ENCODE measurements at regions not wholly inside any gene's neighbourhood (a gene's known extent, or its start where the extent isn't known, plus 50 kb on each side); places are given as distances from the start of the nearest gene placed in this dataset.
"Not testable (repeated sequence)": the region's sequence is repeated elsewhere in the genome, so short reads cannot be mapped to it uniquely, and the experiment has no call there.

DNA sequence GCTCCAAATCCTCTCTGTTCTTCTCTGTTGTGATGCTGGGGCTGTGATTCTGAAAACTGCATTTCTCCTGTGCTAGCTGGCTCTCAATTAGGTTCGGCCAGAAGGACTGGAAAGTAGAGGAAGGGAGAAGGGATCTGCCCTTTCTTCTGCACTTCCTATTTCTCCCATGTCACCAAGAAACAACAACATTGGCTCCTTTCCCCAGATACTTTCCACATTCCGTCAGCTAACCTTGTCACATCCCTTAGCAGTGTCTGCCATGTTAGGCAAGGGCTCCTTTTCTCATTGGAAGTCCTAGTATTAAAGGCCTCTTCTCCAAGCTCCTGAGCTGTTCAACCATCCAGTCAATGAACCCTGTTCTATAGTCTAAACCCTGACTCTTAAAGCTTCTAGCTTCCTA, 171.1 kb downstream of the ZNF621 start:
- DNase-seq, result no peak

DNA sequence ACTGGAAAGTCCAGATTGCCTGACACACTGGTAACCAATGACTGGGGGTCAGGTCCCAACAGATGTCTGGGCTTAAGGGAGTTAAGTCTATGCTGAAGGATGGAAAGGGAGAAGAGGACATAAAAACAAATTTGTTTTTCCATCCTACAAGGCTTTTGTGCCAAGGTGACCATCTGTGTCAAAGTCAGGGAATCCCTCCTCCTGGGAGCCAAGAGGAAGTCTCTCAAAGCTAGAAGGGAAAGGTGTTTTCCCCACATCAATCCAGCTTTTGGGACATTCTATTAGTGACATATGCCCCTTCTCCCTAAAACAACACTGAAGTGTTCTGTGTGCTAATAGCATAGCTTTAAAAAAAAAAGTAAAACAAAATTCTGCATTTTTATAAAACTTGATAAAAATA, 173.9 kb downstream of the ZNF621 start:
- not testable (repeated sequence) for DNase-seq

DNA sequence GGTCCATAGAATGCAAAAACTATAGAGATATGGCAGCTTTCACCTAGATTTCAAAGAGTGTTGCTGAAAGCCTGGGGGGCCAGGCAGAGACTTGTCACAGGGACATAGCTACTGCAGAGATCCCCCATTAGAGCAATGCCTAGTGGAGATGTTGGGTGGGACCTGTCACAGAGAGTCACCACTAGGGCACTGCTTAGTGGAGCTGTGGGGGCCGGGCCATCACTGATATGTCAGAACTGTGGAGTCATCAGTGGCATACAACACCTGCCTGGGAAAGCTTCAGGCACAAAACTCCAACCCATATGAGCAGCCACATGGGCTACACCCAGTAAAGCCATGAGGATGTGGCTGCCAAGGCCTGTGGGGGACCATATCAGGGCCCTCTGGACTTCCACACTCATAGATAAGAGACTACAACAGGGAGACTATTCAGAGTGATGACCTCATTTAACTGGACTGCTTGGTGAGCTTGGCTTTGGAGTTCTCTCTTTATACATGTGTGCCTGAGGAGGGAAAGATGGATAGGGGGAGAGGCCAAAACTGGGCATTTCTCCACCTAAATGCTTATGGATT, 176.3 kb downstream of the ZNF621 start:
- DNase-seq, result no peak

DNA sequence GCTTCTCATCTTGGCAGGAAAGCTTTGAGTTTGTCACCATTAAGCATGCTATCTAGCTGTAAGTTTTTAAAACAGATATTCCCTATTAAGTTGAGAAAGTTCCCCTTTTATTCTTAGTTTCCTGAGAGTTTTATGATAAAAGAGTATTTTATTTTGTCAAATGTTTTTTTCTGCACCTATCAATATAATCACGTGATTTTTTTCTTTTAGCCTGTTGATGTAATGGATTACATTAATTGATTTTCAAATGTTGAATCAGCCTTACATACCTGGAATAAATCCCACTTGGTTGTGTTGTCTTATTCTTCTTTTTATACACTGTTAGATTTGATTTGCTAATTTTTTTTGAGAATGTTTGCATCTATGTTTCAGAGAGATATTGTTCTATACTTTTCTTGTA, 179.5 kb downstream of the ZNF621 start:
- no peak for DNase-seq

DNA sequence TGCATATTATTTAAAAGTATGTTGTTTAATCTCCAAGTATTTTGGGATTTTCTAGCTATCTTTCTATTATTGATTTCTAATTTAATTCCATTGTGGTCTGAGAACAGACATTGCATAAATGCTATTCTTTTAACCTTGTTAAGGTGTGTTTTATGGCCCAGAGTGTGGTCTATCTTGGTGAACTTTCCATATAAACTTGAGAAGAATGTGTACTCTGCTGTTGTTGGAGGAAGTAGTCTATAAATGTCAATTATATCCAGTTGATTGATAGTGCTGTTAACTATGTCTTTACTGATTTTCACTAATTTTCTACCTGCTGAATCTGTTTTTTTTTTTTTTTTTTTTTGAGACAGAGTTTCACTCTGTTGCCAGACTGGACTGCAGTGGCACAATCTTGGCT, 180.9 kb downstream of the ZNF621 start:
- no peak for DNase-seq

DNA sequence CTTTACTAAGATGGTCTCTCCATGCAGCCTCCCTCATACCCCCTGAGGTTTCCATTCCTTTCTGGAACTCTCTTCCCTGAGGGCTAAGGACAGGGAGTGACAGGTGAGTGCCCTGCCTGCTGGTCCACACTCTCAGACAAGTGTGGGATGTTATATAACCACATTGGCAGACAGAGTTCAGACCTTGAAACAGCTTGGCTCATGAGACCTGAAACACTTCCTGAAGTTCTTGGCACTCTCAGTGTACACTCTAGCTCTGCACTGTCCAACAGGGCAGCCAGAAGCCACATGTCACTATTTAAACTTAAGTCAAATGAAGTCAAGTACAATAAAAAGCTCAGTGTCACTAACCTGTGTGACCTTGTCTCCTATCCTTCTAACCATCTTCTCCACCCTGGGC, 188.5 kb downstream of the ZNF621 start:
- no peak for DNase-seq

DNA sequence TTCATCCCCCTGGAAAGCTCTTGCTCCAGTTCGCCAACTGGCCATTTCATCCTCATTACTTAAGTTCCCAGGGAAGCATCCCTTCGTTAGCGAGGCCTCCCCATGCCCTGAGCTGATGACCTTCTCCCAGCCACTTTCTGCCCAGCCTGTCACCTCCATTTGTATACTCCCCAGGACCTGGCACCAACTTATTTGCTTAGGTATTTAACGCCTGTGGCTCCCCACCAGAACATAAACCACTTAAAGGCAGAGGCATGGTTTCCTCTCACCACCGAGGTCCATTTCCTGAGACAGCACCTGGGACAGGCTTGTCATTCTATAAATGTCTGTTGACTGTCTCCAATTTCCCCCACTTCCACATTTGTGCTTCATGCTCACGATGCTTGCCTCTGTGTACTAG, 189.0 kb downstream of the ZNF621 start:
- DNase-seq, result no peak

DNA sequence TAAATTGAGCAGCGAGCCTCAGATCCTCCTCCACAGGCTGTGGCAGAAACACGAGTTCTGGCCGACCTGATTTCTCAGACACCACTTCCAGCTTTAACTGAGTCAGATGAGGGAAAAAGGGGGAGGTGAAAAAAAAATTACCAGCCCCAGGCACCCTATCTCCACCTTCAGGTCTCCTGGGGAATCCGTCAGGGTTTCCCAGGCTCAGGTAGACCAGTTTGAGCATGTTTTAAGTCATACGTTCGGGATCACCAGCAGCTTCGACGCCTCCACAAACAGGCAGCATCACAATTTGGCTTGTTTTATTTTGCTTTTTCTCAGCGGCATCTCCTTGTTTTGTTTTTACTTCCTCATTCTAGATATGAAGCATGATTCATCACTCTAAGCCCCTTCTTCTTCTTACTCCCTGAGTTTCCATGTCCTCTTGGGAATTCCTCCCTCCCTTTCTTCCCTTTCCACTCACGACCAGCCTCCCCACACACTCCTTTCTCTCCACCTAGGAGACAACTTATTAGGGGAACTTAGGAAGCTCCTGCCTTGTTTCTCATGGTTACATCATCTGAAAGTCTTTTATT, 190.1 kb downstream of the ZNF621 start:
- no peak for DNase-seq

DNA sequence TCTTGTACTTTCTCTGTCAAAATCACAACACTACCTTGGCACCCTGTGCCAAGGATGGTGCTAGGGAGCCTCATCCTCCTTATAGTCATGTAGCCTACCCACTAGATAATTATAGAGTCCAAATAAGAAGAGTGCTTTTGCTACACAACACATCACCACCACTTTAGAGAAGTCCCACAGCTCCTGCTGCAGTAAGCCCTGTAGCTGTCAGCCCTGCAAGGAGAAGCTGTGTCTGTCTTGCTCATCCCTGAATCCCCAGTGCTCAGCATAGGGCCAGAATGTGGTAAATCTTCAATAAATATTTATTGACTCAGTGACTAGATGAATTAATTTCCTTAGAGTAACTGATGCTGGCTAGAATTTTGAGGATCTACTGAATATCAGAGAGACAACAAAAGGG, 190.8 kb downstream of the ZNF621 start:
- no peak for DNase-seq

DNA sequence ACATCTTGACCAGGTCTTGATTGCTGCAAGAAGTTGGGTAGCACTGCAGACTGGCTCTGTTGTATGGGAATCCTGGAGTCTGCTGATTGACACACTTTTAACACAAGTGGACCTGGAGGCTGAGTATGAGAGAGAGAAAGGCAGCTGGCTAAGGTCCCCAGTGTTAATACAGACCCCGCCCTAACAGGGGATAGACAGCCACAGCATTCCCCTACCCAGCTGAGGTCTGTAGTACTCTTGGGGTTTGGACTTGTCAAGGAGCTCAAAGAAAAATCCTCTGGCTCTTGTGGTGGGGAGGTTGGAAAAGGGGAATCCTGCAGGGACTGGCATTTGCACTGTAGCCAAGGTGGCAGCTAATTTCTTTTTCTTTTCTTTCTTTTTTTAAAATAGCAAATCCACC, 192.7 kb downstream of the ZNF621 start:
- DNase-seq, result no peak

DNA sequence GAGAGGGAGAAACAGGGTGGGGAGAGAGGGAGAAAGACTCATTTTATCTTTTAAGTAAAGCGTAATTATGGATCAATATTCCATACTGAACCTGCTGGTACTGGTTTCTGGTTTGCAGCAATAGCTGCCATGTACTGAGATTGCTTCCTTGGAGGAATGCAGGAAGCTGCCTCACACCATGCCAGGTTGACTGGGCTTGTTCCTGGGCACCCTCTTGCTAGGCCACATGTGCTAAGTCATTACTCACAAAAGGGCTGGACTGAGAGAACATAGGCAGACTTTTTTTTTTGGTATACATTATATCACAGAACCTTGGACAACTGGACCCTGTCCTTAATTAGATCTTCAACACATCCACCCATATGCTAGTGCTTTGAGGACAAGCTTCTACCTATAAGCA, 193.4 kb downstream of the ZNF621 start:
- DNase-seq, result no peak

DNA sequence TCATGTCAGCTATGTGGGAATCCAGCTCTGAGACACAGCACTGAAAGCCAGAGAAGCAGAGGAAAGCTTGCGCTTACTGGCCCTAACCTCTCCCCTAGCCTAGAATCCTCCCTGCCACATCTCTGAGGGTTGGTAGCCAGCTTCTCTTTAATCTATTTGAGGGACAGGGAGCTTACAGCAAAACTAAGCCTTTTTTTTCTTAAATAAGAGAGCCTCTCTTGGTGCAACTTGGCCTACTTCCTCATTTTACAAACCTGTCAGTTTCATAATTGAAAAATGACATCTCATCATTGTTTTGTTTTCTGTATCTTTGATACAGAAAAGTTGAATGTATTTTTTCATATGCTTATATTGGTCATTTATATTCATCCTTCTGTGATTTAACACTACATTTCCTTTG, 193.9 kb downstream of the ZNF621 start:
- no peak for DNase-seq

DNA sequence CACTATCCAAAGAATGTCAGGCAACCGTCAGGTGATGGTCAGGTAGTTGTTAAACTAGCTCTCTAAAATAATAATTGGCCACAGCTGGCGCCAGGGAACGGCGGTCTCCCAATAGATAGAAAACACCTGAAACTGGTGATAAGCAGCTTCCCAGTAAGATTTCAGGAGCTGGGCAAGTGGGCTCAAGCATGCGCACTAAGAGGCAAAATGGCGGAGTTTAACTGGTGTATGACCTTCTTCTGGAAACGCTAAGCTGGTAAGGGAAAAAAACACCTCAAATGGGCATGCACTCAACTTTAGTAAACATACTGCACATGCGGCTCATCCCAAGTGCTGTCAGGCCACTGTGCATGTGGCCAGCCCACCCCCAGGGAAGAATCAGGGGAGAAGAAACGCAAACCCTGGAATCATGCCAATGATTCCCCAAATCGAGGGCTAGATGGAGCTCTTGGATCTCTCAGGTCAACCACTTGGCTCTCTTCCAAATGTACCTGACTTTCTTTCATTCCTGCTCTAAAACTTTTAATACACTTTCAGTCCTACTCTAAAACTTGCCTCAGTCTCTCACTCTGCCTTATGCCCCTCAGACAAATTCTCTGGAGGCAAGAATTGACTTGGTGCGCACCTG, 195.0 kb downstream of the ZNF621 start:
- DNase-seq, result no peak

DNA sequence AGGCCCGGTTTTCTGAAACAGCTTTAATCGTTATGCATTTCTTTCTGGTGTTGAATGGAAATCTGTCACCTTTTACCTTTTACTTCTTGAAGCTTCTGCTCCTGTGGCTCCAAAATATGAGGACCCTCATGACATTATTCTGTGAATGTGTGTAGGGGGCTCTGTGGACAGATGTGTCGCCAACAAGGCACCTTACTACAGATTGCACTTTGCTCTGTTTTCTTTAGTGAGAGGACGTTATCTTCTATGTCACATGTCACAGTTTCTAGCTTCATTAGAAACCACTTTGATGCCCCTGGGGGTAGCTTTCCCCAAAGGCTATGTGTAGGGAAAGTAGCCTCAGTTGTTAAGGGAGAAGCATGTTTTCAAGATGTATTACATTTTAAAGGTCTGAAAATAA, 195.6 kb downstream of the ZNF621 start:
- no peak for DNase-seq

DNA sequence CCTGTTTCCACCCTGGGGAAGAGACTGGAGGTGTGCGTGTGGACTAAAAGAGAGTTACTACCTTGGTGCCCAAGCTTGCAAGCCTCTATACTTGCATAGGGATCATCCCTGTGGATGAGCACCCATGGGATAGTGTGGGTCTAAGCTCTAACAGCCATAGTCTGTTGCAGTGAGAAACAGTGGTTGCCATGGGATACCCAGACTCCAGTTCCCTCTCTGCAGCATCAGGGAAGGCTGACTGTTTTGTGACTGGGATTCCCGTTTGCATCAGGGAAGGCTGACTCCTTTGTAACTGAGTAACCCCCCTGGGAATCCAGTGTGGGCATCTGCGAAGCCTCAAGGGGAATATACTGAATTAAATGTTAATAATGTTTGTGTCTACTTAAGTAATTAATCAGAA, 196.1 kb downstream of the ZNF621 start:
- DNase-seq, result no peak

DNA sequence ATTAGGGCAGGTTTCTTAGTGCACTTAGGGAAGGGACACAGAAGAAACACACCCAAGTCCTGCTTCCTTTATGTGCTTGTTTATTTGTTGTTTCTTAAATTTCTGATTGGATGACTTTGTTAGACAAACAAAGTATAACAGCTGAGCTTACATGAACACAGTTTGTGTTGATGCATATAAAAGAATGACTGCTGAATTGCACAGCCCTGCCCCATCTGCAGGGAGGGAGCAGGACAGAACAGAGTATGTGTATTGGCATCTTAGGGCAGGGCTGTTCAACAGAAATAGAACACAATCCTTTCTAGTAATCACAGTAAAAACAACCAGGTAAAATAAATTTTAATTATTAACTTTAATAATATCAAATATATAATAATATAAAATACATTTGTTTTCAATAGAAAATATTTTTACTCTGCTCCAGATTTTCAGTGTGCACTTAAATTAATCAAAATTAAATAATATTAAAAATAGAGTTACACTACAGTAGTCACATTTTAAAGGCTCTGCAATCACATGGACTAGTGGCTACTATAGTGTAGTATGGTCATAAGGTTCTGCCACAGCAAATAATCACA, 198.4 kb downstream of the ZNF621 start:
- DNase-seq, result no peak

DNA sequence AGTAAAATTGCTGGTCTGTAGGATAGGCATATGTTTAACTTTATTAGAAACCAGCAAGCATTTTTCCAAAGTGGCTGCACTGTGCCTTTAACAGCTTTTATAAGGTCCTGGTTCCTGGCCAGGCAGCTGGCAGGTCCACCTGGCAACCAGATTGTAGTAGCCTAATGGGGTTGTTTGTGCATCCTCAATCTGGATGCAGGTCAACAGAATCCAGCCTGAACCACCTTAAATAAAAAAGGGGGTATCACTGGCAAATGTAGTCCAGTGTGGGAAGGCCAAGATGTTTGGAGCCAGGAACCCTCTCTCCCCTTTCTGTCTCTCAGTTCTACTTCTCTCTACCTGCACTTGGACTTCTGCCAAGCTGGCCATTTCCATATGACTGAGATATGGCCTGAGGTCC, 200.3 kb downstream of the ZNF621 start:
- DNase-seq, result no peak

DNA sequence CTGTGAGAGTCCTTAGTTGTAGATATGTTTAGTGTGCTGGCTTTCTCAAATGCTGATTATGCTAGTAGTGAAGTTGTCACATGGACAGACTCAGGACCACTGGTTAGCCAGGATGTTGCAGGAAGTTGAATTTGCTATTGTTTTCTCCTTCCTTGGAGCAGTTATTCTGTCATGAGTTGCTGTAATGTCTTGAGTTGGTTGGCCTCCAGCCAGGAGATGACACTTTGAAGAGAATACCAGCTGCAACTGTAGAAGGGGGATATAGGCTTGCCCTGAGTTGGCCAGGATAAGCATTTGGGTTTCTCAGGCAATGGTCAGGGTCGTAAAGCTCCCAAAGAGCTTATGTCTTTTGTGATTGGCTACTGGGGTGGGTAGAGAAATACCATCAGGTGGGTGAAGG, 206.7 kb downstream of the ZNF621 start:
- no peak for DNase-seq

DNA sequence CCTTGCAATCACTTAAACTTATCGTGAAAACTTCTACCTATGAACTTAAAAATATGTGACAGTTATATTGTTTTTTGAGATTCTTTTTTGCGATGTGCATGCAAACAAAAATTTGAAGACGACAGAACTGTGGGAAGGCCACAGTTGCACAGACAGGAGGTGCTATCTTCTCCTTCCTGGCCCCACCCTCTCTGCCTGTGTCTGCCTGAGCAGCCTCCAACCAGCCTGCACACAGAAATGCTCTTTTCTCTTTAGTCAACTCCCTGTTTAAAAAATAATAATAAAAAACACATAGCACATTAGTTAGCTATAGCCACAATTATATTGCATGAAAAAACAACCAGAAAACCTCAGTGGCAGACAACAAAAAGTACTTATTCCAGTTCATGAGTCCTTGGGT, 212.2 kb downstream of the ZNF621 start:
- DNase-seq, result no peak

DNA sequence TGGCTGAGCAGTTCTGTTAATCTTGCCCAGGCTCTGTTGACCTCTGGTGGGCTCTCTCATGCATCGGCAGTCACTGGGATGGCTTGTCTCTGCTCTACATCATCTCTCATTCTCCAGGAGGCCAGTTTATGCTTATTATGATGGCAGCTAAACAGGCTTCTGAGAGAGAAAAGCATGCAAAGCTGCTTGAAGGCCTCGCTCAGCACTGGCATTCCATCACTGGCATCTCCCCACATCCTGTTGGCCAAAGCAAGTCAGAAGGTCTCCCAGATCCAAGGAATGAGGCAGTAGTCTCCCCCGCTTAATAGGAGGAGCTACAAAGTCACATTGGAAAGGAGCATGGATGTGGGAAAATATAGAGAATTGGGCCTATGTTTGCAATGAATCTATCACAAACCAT, 212.6 kb downstream of the ZNF621 start:
- no peak for DNase-seq

DNA sequence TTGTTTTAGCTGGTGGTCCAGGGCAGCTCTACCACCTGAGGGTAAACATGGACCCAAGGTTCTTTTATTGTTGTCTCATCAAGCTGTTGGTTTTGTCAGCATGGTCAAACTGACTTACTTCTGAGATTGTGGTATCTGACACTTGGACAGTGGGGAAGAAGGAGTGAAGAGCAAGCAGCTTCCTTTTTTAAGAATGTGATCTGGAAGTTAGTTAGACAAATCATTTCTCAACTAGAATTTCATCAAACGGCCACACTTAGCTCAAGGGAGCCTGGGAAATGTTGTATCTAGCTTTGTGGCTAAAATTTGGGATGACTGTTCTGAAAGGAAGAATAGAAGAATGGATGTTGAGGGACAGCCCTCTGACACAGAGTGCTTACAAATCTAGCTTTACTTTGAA, 215.2 kb downstream of the ZNF621 start:
- no peak for DNase-seq

DNA sequence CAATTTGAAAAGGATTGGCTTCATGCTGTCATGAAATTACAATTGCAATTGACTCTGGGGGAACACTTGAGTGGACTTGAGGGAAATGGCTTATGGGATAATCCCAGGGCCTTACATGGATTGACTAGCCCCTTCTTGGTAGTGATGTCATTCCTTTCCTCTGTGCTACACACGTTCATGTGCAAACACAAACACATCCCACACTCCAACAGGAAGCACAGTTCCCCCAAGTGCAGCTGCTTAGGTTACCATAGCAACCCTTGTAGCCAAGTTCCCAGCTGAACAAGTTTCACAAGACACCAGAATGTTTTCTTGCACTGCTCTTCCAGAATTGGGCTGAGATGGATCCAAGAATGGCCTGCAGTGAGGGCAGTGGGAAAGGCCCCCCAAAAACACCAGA, 217.0 kb downstream of the ZNF621 start:
- DNase-seq, result peak in 43 of 58 donors; percentile 4 to 83 (median 30)

Measured in anterior cingulate cortex (tissue), 58 donors.